Prostate gland (tissue), 2 donors: ENCODE measurements at regions not wholly inside any gene's neighbourhood (a gene's known extent, or its start where the extent isn't known, plus 50 kb on each side); places are given as distances from the start of the nearest gene placed in this dataset.
"Not testable (repeated sequence)": the region's sequence is repeated elsewhere in the genome, so short reads cannot be mapped to it uniquely, and the experiment has no call there.

Experiments
- CTCF ChIP-seq, 4 experiments: fragments of 200-600 bp in 2 of 4; fragments of 450-650 bp in 2 of 4; sonication (generic) in 2 of 4; IDR thresholded peaks; 1 replicate in 3 of 4; 2 replicates in 1 of 4; pipeline ENCODE4 v1.5.1; 2016 to 2019; ENCODE audit warnings: antibody characterized with exemption in 4 of 4, mild to moderate bottlenecking in 2 of 4, moderate library complexity in 2 of 4
- POLR2A ChIP-seq: fragments of 450-650 bp; IDR thresholded peaks from one replicate; pipeline ENCODE4 v1.6.1; 2016; ENCODE audit warnings: antibody characterized with exemption, mild to moderate bottlenecking

- not testable (repeated sequence) for TF ChIP-seq CTCF (IDR thresholded peaks at IDR 0.05); POLR2A
These were observed 1246.9 kb upstream of the PHF14 start for GRCh38 chr7:9726811-9727210.
